Esophagus (tissue), 2 donors: ENCODE measurements at regions not wholly inside any gene's neighbourhood (a gene's known extent, or its start where the extent isn't known, plus 50 kb on each side); places are given as distances from the start of the nearest gene placed in this dataset.

Experiments used
- H3K27ac ChIP-seq, 2 donors: one replicate each; pipeline ENCODE4 v1.5.1; 2013; ENCODE audit warnings: low read depth in 2 of 2, mild to moderate bottlenecking in 2 of 2, inconsistent platforms in 1 of 2, low read length in 1 of 2, moderate library complexity in 1 of 2
- H3K27me3 ChIP-seq, 2 donors: one replicate each; pipeline ENCODE4 v1.6.1; 2013; ENCODE audit warnings: low read length in 2 of 2, control low read depth in 1 of 2, mild to moderate bottlenecking in 1 of 2; ENCODE audit not compliant: insufficient read depth in 2 of 2, control insufficient read depth in 1 of 2
- H3K36me3 ChIP-seq, 2 donors: one replicate each; pipeline ENCODE4 v1.6.1; 2013; ENCODE audit warnings: low read length in 1 of 2; ENCODE audit not compliant: control insufficient read depth in 2 of 2, insufficient read depth in 2 of 2
- H3K4me1 ChIP-seq, 2 donors: one replicate each; pipeline ENCODE4 v1.6.1; 2013; ENCODE audit warnings: low read length in 1 of 2; ENCODE audit not compliant: control insufficient read depth in 2 of 2, insufficient read depth in 2 of 2
- H3K4me3 ChIP-seq, 2 donors: one replicate each; pipeline ENCODE4 v1.5.1; 2013; ENCODE audit warnings: low read length in 2 of 2, mild to moderate bottlenecking in 2 of 2, low read depth in 1 of 2, moderate library complexity in 1 of 2
- H3K9me3 ChIP-seq, 2 donors: one replicate each; pipeline ENCODE4 v1.6.1; 2013; ENCODE audit warnings: mild to moderate bottlenecking in 2 of 2, low read depth in 1 of 2, low read length in 1 of 2, moderate library complexity in 1 of 2; ENCODE audit not compliant: control insufficient read depth in 2 of 2, insufficient read depth in 1 of 2
- WGBS, 2 donors: extraction: QIAGEN DNeasy Blood & Tissue Kit; methylation state at CpG; one replicate each; pipeline ENCODE4 v1.1.7; 2013; 5-methylcytosine and 5-hydroxymethylcytosine counted together
- donor health status: healthy with polysubstance abuse.
- donor health status: Bipolar disorder and iron deficiency.

GRCh38 chrY:12459965-12460364 is 241.1 kb upstream of the USP9Y start:
- WGBS, 2 donors, result 89% methylated on average over 1 of the region's 1 CpG; no CpG with 5 or more reads in 1 of the 2 donors
- Histone ChIP-seq H3K9me3 (no peaks in the 10 kb centered on the region), H3K36me3 (no peaks in the 10 kb centered on the region), H3K4me1 (no peaks in the 10 kb centered on the region), H3K4me3 (no peak overlapping the region), H3K27me3 (no peaks in the 10 kb centered on the region), H3K27ac (no peak overlapping the region)

GRCh38 chrY:12464155-12464554 is 236.9 kb upstream of the USP9Y start:
- H3K27me3 ChIP-seq, result no peaks in the 10 kb centered on the region
- H3K36me3 ChIP-seq, result no peaks in the 10 kb centered on the region
- H3K27ac ChIP-seq, result no peak overlapping the region
- WGBS, 2 donors, result 71 to 83% methylated on average over 1 to 4 of the region's 4 CpGs
- H3K9me3 ChIP-seq, result no peaks in the 10 kb centered on the region
- no peaks in the 10 kb centered on the region for H3K4me1 ChIP-seq
- H3K4me3 ChIP-seq, result no peak overlapping the region

- no peaks in the 10 kb centered on the region for H3K4me1 ChIP-seq
- H3K4me3 ChIP-seq, result no peak overlapping the region
- no peaks in the 10 kb centered on the region for H3K9me3 ChIP-seq
- no peaks in the 10 kb centered on the region for H3K36me3 ChIP-seq
- H3K27ac ChIP-seq, result no peak overlapping the region
- WGBS, 2 donors, result 89% methylated on average over 3 of the region's 3 CpGs; no CpG with 5 or more reads in 1 of the 2 donors
- H3K27me3 ChIP-seq, result no peaks in the 10 kb centered on the region
These were observed 235.3 kb upstream of the USP9Y start for GRCh38 chrY:12465706-12466105.

- no peaks in the 10 kb centered on the region for H3K27me3 ChIP-seq
- H3K36me3 ChIP-seq, result no peaks in the 10 kb centered on the region
- no peak overlapping the region for H3K4me3 ChIP-seq
- no peak overlapping the region for H3K27ac ChIP-seq
- 20 to 40% methylated on average over 1 of the region's 1 CpG for WGBS, 2 donors
- H3K9me3 ChIP-seq, result no peaks in the 10 kb centered on the region
- no peaks in the 10 kb centered on the region for H3K4me1 ChIP-seq
These were observed 231.9 kb upstream of the USP9Y start for GRCh38 chrY:12469081-12469480.

- Histone ChIP-seq H3K27me3 (no peaks in the 10 kb centered on the region), H3K4me3 (no peak overlapping the region), H3K27ac (no peak overlapping the region), H3K36me3 (no peaks in the 10 kb centered on the region), H3K9me3 (no peaks in the 10 kb centered on the region), H3K4me1 (no peaks in the 10 kb centered on the region)
These were observed 226.6 kb upstream of the USP9Y start for GRCh38 chrY:12474472-12474871.

GRCh38 chrY:12479382-12479781 is 221.6 kb upstream of the USP9Y start:
- no peaks in the 10 kb centered on the region for H3K4me1 ChIP-seq
- no peak overlapping the region for H3K27ac ChIP-seq
- WGBS, 2 donors, result 19 to 46% methylated on average over 3 to 8 of the region's 8 CpGs
- no peaks in the 10 kb centered on the region for H3K27me3 ChIP-seq
- no peak overlapping the region for H3K4me3 ChIP-seq
- H3K36me3 ChIP-seq, result no peaks in the 10 kb centered on the region
- no peaks in the 10 kb centered on the region for H3K9me3 ChIP-seq

GRCh38 chrY:12483394-12483793 is 217.6 kb upstream of the USP9Y start:
- no peaks in the 10 kb centered on the region for H3K9me3 ChIP-seq
- 46 to 75% methylated on average over 2 to 3 of the region's 3 CpGs for WGBS, 2 donors
- H3K36me3 ChIP-seq, result no peaks in the 10 kb centered on the region
- no peaks in the 10 kb centered on the region for H3K4me1 ChIP-seq
- H3K4me3 ChIP-seq, result no peak overlapping the region
- no peak overlapping the region for H3K27ac ChIP-seq
- no peaks in the 10 kb centered on the region for H3K27me3 ChIP-seq

- Histone ChIP-seq H3K27ac (no peak overlapping the region), H3K4me1 (no peaks in the 10 kb centered on the region), H3K36me3 (no peaks in the 10 kb centered on the region), H3K27me3 (no peaks in the 10 kb centered on the region), H3K9me3 (no peaks in the 10 kb centered on the region), H3K4me3 (no peak overlapping the region)
- 42 to 44% methylated on average over 2 to 13 of the region's 13 CpGs for WGBS, 2 donors
These were observed 210.3 kb upstream of the USP9Y start for GRCh38 chrY:12490558-12491209.

GRCh38 chrY:12492218-12492617 is 208.8 kb upstream of the USP9Y start:
- Histone ChIP-seq H3K36me3 (no peaks in the 10 kb centered on the region), H3K27me3 (no peaks in the 10 kb centered on the region), H3K9me3 (no peaks in the 10 kb centered on the region), H3K4me1 (no peaks in the 10 kb centered on the region), H3K4me3 (no peak overlapping the region), H3K27ac (no peak overlapping the region)
- 92% methylated on average over 1 of the region's 1 CpG; no CpG with 5 or more reads in 1 of the 2 donors for WGBS, 2 donors

GRCh38 chrY:12496007-12496406 is 205.0 kb upstream of the USP9Y start:
- WGBS, 2 donors, result 85% methylated on average over 2 of the region's 2 CpGs; no CpG with 5 or more reads in 1 of the 2 donors
- no peaks in the 10 kb centered on the region for H3K27me3 ChIP-seq
- no peak overlapping the region for H3K4me3 ChIP-seq

More at GRCh38 chrY:12496007-12496406, 205.0 kb upstream of the USP9Y start:
- Histone ChIP-seq H3K9me3 (no peaks in the 10 kb centered on the region), H3K36me3 (no peaks in the 10 kb centered on the region), H3K27ac (no peak overlapping the region), H3K4me1 (no peaks in the 10 kb centered on the region)
